Activated naive CD4-positive, alpha-beta T cell treated with anti-CD3 and anti-CD28 coated beads for 36 hours (primary cell): ENCODE measurements at regions not wholly inside any gene's neighbourhood (a gene's known extent, or its start where the extent isn't known, plus 50 kb on each side); places are given as distances from the start of the nearest gene placed in this dataset.

ENCODE experiments used
- CTCF ChIA-PET: fragments of 350-600 bp; sonication (Branson Sonifier 250); formaldehyde crosslinking; loops from one replicate; lab custom pipeline; 2021; ENCODE audit warnings: antibody characterized with exemption; lab: Charles Lee
- DNase-seq: peaks from one replicate; pipeline ENCODE4 v3.0.0-alpha.2; 2020
- H3K27ac Mint-ChIP-seq: one replicate; pipeline ENCODE4 v1.8.0; 2021; ENCODE audit warnings: mild to moderate bottlenecking, mixed read lengths
- H3K27me3 Mint-ChIP-seq: one replicate; pipeline ENCODE4 v1.8.0; 2021; ENCODE audit warnings: low read depth, mixed read lengths
- H3K36me3 Mint-ChIP-seq: one replicate; pipeline ENCODE4 v1.8.0; 2021; ENCODE audit warnings: low read depth, mixed read lengths
- H3K4me1 Mint-ChIP-seq: one replicate; pipeline ENCODE4 v1.8.0; 2021; ENCODE audit warnings: low read depth, mixed read lengths
- H3K4me3 Mint-ChIP-seq: one replicate; pipeline ENCODE4 v1.8.0; 2021; ENCODE audit warnings: mild to moderate bottlenecking, moderate library complexity, mixed read lengths
- H3K9me3 Mint-ChIP-seq: one replicate; pipeline ENCODE4 v1.8.0; 2021; ENCODE audit warnings: mixed read lengths
- intact Hi-C: fragments of 100-400 bp; cut with micrococcal nuclease; formaldehyde crosslinking; loops from one replicate; pipeline ENCODE4 v1.15.1; 2023

GRCh38 chr3:28575746-28576613 lies 227.4 kb upstream of the AZI2 start:
- Mint-ChIP-seq H3K4me1 (peaks cover 5% of the 10 kb centered on the region), H3K4me3 (no peak overlapping the region), H3K9me3 (no peaks in the 10 kb centered on the region), H3K27me3 (peaks cover 54% of the 10 kb centered on the region), H3K36me3 (no peaks in the 10 kb centered on the region), H3K27ac (no peak overlapping the region)
- no peak for DNase-seq
- intact Hi-C loops: no loop called here
- CTCF ChIA-PET: no interaction called here

GRCh38 chr3:28576614-28577200 lies 228.1 kb upstream of the AZI2 start:
- CTCF ChIA-PET: no interaction called here
- Mint-ChIP-seq H3K4me3 (no peak overlapping the region), H3K27me3 (peaks cover 54% of the 10 kb centered on the region), H3K36me3 (no peaks in the 10 kb centered on the region), H3K27ac (no peak overlapping the region), H3K4me1 (peaks cover 5% of the 10 kb centered on the region), H3K9me3 (no peaks in the 10 kb centered on the region)
- intact Hi-C loops: no loop called here
- DNase-seq: no peak

- Mint-ChIP-seq H3K36me3 (no peaks in the 10 kb centered on the region), H3K4me1 (peaks cover 5% of the 10 kb centered on the region), H3K4me3 (no peak overlapping the region), H3K9me3 (no peaks in the 10 kb centered on the region), H3K27ac (no peak overlapping the region), H3K27me3 (peaks cover 54% of the 10 kb centered on the region)
- DNase-seq: no peak
- CTCF ChIA-PET: interaction anchor here (0.6 kb wide), 1 partner anchor 28 kb away, joined by 3 read pairs; no protein-coding TSS in a partner anchor
- intact Hi-C loops: no loop called here
Observed at GRCh38 chr3:28577941-28578500, 229.4 kb upstream of the AZI2 start.

- intact Hi-C loops: no loop called here
- peaks cover 9% of the 10 kb centered on the region for H3K27me3 Mint-ChIP-seq
- H3K9me3 Mint-ChIP-seq: no peaks in the 10 kb centered on the region
- H3K27ac Mint-ChIP-seq: no peak overlapping the region
- no peaks in the 10 kb centered on the region for H3K4me1 Mint-ChIP-seq
- CTCF ChIA-PET: no interaction called here
- no peak for DNase-seq
- H3K36me3 Mint-ChIP-seq: no peaks in the 10 kb centered on the region
- H3K4me3 Mint-ChIP-seq: no peak overlapping the region
Observed at GRCh38 chr3:28586325-28586724, 237.7 kb upstream of the AZI2 start.

- intact Hi-C loops: no loop called here
- H3K4me3 Mint-ChIP-seq: no peak overlapping the region
- H3K27ac Mint-ChIP-seq: no peak overlapping the region
- no peaks in the 10 kb centered on the region for H3K9me3 Mint-ChIP-seq
- no peak for DNase-seq
- no peaks in the 10 kb centered on the region for H3K4me1 Mint-ChIP-seq
- peaks cover 9% of the 10 kb centered on the region for H3K27me3 Mint-ChIP-seq
- CTCF ChIA-PET: no interaction called here
- no peaks in the 10 kb centered on the region for H3K36me3 Mint-ChIP-seq
Observed at GRCh38 chr3:28587723-28588122, 239.1 kb upstream of the AZI2 start.

- CTCF ChIA-PET: no interaction called here
- no peaks in the 10 kb centered on the region for H3K36me3 Mint-ChIP-seq
- no peak overlapping the region for H3K27ac Mint-ChIP-seq
- no peaks in the 10 kb centered on the region for H3K4me1 Mint-ChIP-seq
- peaks cover 2% of the 10 kb centered on the region for H3K27me3 Mint-ChIP-seq
- DNase-seq: no peak
- no peaks in the 10 kb centered on the region for H3K9me3 Mint-ChIP-seq
- H3K4me3 Mint-ChIP-seq: no peak overlapping the region
- intact Hi-C loops: no loop called here
Observed at GRCh38 chr3:28590216-28590615, 241.6 kb upstream of the AZI2 start.

GRCh38 chr3:28590860-28591259 lies 242.2 kb upstream of the AZI2 start:
- Mint-ChIP-seq H3K27me3 (peaks cover 2% of the 10 kb centered on the region), H3K9me3 (no peaks in the 10 kb centered on the region), H3K27ac (no peak overlapping the region), H3K4me3 (no peak overlapping the region), H3K36me3 (no peaks in the 10 kb centered on the region), H3K4me1 (no peaks in the 10 kb centered on the region)
- intact Hi-C loops: no loop called here
- DNase-seq: no peak
- CTCF ChIA-PET: no interaction called here

- intact Hi-C loops: no loop called here
- no peaks in the 10 kb centered on the region for H3K4me1 Mint-ChIP-seq
- no peak for DNase-seq
- no peaks in the 10 kb centered on the region for H3K36me3 Mint-ChIP-seq
- no peak overlapping the region for H3K4me3 Mint-ChIP-seq
- no peaks in the 10 kb centered on the region for H3K27me3 Mint-ChIP-seq
- no peaks in the 10 kb centered on the region for H3K9me3 Mint-ChIP-seq
- CTCF ChIA-PET: interaction anchor here (0.6 kb wide), 1 partner anchor 920 kb away, joined by 4 read pairs; no protein-coding TSS in a partner anchor
- no peak overlapping the region for H3K27ac Mint-ChIP-seq
Observed at GRCh38 chr3:28595372-28595771, 246.7 kb upstream of the AZI2 start.

- intact Hi-C loops: no loop called here
Observed at GRCh38 chr3:28597452-28597851, 248.8 kb upstream of the AZI2 start.

GRCh38 chr3:28598165-28598564 lies 249.5 kb upstream of the AZI2 start:
- no peak for DNase-seq
- CTCF ChIA-PET: no interaction called here
- Mint-ChIP-seq H3K9me3 (no peaks in the 10 kb centered on the region), H3K27me3 (peaks cover 3% of the 10 kb centered on the region), H3K4me1 (no peaks in the 10 kb centered on the region), H3K27ac (no peak overlapping the region), H3K4me3 (no peak overlapping the region), H3K36me3 (no peaks in the 10 kb centered on the region)
- intact Hi-C loops: no loop called here

More at GRCh38 chr3:28597452-28597851, 248.8 kb upstream of the AZI2 start:
- no peaks in the 10 kb centered on the region for H3K9me3 Mint-ChIP-seq
- no peak overlapping the region for H3K4me3 Mint-ChIP-seq
- H3K27me3 Mint-ChIP-seq: peaks cover 3% of the 10 kb centered on the region
- H3K27ac Mint-ChIP-seq: no peak overlapping the region
- DNase-seq: no peak
- H3K4me1 Mint-ChIP-seq: no peaks in the 10 kb centered on the region
- H3K36me3 Mint-ChIP-seq: no peaks in the 10 kb centered on the region
- CTCF ChIA-PET: no interaction called here

- Mint-ChIP-seq H3K27me3 (peaks cover 3% of the 10 kb centered on the region), H3K27ac (no peak overlapping the region), H3K36me3 (no peaks in the 10 kb centered on the region), H3K4me1 (no peaks in the 10 kb centered on the region), H3K9me3 (no peaks in the 10 kb centered on the region), H3K4me3 (no peak overlapping the region)
- no peak for DNase-seq
- intact Hi-C loops: no loop called here
- CTCF ChIA-PET: no interaction called here
Observed at GRCh38 chr3:28601291-28601690, 252.7 kb upstream of the AZI2 start.

- intact Hi-C loops: no loop called here
- H3K4me1 Mint-ChIP-seq: no peaks in the 10 kb centered on the region
- H3K27me3 Mint-ChIP-seq: peaks cover 3% of the 10 kb centered on the region
- CTCF ChIA-PET: no interaction called here
- no peak overlapping the region for H3K4me3 Mint-ChIP-seq
- H3K36me3 Mint-ChIP-seq: no peaks in the 10 kb centered on the region
- no peaks in the 10 kb centered on the region for H3K9me3 Mint-ChIP-seq
- no peak for DNase-seq
- H3K27ac Mint-ChIP-seq: no peak overlapping the region
Observed at GRCh38 chr3:28606283-28606682, 257.7 kb upstream of the AZI2 start.

- H3K27me3 Mint-ChIP-seq: peaks cover 2% of the 10 kb centered on the region
- no peak overlapping the region for H3K27ac Mint-ChIP-seq
- H3K4me1 Mint-ChIP-seq: no peaks in the 10 kb centered on the region
- no peaks in the 10 kb centered on the region for H3K36me3 Mint-ChIP-seq
- no peak overlapping the region for H3K4me3 Mint-ChIP-seq
- no peak for DNase-seq
- CTCF ChIA-PET: no interaction called here
- H3K9me3 Mint-ChIP-seq: no peaks in the 10 kb centered on the region
- intact Hi-C loops: no loop called here
Observed at GRCh38 chr3:28612232-28612631, 263.6 kb upstream of the AZI2 start.
